ENCODE measurements at regions not wholly inside any gene's neighbourhood (a gene's known extent, or its start where the extent isn't known, plus 50 kb on each side); places are given as distances from the start of the nearest gene placed in this dataset.

GRCh38 chr2:221268631-221269030 lies 303.5 kb downstream of the EPHA4 start:
- DNase-seq (ENCODE audit: low read depth in 3 of 3) = no peak

- DNase-seq (ENCODE audit: low read depth in 3 of 3) = no peak
These were observed 301.3 kb downstream of the EPHA4 start for GRCh38 chr2:221270806-221271205.

GRCh38 chr2:221272729-221273128 lies 299.4 kb downstream of the EPHA4 start:
- no peak for DNase-seq (ENCODE audit: low read depth in 3 of 3)

GRCh38 chr2:221276033-221276432 lies 296.1 kb downstream of the EPHA4 start:
- DNase-seq (ENCODE audit: low read depth in 3 of 3) = no peak

GRCh38 chr2:221276601-221277000 lies 295.5 kb downstream of the EPHA4 start:
- DNase-seq (ENCODE audit: low read depth in 3 of 3) = no peak

- no peak for DNase-seq (ENCODE audit: low read depth in 3 of 3)
These were observed 289.7 kb downstream of the EPHA4 start for GRCh38 chr2:221282386-221282785.

- no peak for DNase-seq (ENCODE audit: low read depth in 3 of 3)
These were observed 288.1 kb downstream of the EPHA4 start for GRCh38 chr2:221283896-221284545.

GRCh38 chr2:221285148-221285547 lies 287.0 kb downstream of the EPHA4 start:
- DNase-seq (ENCODE audit: low read depth in 3 of 3) = no peak

GRCh38 chr2:221286406-221286805 lies 285.7 kb downstream of the EPHA4 start:
- DNase-seq (ENCODE audit: low read depth in 3 of 3) = no peak

- no peak for DNase-seq (ENCODE audit: low read depth in 3 of 3)
These were observed 282.7 kb downstream of the EPHA4 start for GRCh38 chr2:221289389-221289788.

GRCh38 chr2:221289846-221290245 lies 282.3 kb downstream of the EPHA4 start:
- no peak for DNase-seq (ENCODE audit: low read depth in 3 of 3)

- no peak for DNase-seq (ENCODE audit: low read depth in 3 of 3)
These were observed 278.0 kb downstream of the EPHA4 start for GRCh38 chr2:221293949-221294742.

GRCh38 chr2:221304916-221305315 lies 267.2 kb downstream of the EPHA4 start:
- no peak for DNase-seq (ENCODE audit: low read depth in 3 of 3)

GRCh38 chr2:221308507-221309066 lies 263.5 kb downstream of the EPHA4 start:
- no peak for DNase-seq (ENCODE audit: low read depth in 3 of 3)

- no peak for DNase-seq (ENCODE audit: low read depth in 3 of 3)
These were observed 262.1 kb downstream of the EPHA4 start for GRCh38 chr2:221309892-221310583.

- no peak for DNase-seq (ENCODE audit: low read depth in 3 of 3)
These were observed 261.4 kb downstream of the EPHA4 start for GRCh38 chr2:221310730-221311129.

- DNase-seq (ENCODE audit: low read depth in 3 of 3) = no peak
These were observed 259.5 kb downstream of the EPHA4 start for GRCh38 chr2:221312634-221313033.

GRCh38 chr2:221314786-221315185 lies 257.3 kb downstream of the EPHA4 start:
- no peak for DNase-seq (ENCODE audit: low read depth in 3 of 3)

- no peak for DNase-seq (ENCODE audit: low read depth in 3 of 3)
These were observed 253.6 kb downstream of the EPHA4 start for GRCh38 chr2:221318376-221319130.

- no peak for DNase-seq (ENCODE audit: low read depth in 3 of 3)
These were observed 249.4 kb downstream of the EPHA4 start for GRCh38 chr2:221322741-221323140.

GRCh38 chr2:221323513-221323912 lies 248.6 kb downstream of the EPHA4 start:
- no peak for DNase-seq (ENCODE audit: low read depth in 3 of 3)

- no peak for DNase-seq (ENCODE audit: low read depth in 3 of 3)
These were observed 241.7 kb downstream of the EPHA4 start for GRCh38 chr2:221330436-221330835.
